BJ (cell line): ENCODE measurements at regions not wholly inside any gene's neighbourhood (a gene's known extent, or its start where the extent isn't known, plus 50 kb on each side); places are given as distances from the start of the nearest gene placed in this dataset.
A peak's percentile ranks its signal among the peaks of the same experiment; 100 is the strongest.

Experiments
- CTCF ChIA-PET: fragments of 350-600 bp; formaldehyde crosslinking; extraction: SDS; loops from one replicate; lab custom pipeline; 2021; ENCODE audit warnings: antibody characterized with exemption, inconsistent platforms; lab: Yijun Ruan, JAX
- POLR2A ChIA-PET: fragments of 300-600 bp; sonication (Branson Sonifier 250); formaldehyde crosslinking; extraction: SDS; loops from one replicate; lab custom pipeline; 2021; ENCODE audit warnings: antibody characterized with exemption; lab: Charles Lee
- DNase-seq: peaks from one replicate; pipeline ENCODE4 v3.0.0-alpha.2; 2011; ENCODE audit warnings: low read depth
- H3K27me3 ChIP-seq: 2 replicates; pipeline ENCODE4 v1.6.0; 2011; ENCODE audit warnings: low read length; ENCODE audit not compliant: control insufficient read depth, insufficient read depth
- H3K36me3 ChIP-seq: 2 replicates; pipeline ENCODE4 v1.5.1; 2011; ENCODE audit warnings: low read length; ENCODE audit not compliant: control insufficient read depth, insufficient read depth
- H3K4me3 ChIP-seq: 2 replicates; pipeline ENCODE4 v1.5.1; 2011; ENCODE audit warnings: low read depth, mild to moderate bottlenecking, control low read depth, low read length
- TF ChIP-seq, protein P1 (sequence below): IDR thresholded peaks from 2 replicates; pipeline ENCODE4 v1.5.1; 2011; ENCODE audit warnings: low read depth, mild to moderate bottlenecking, control low read depth, inconsistent platforms, low read length, moderate library complexity; ENCODE audit not compliant: insufficient read depth

DNA sequence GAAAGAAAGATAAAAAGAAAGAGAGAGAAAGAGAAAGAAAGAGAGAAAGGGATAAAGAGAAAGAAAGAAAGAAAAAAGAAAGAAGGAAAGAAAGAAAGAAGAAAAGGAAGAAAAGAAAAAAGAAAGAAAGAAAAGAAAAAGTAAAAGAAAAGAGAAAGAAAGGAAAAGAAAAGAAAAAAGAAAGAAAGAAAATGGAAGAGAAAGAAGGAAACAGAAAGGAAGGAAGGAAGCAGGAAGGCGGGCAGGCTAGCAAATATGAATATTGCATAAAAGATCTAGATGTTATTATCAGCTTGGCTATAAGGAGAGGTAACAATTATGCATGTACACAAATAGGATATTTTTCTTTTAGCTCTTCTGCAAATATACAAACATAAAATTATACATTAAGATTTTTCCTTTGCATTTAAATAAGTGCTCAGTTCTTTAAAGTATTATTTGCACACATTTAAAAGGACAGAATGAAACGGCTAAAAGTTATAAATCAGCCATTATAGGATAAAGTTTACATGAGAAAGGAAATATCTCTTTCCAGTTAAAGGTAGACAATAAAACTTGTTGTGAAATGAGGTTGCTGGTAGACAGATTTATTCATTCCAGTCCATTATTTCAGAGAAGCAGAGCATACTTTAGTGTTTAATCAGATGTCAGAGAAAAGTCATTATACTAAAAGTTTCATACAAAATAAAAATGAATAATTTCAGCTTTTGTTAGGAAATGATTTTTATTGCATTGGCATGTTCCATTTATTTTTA lies 511.4 kb downstream of the KCNJ3 start:
- CTCF ChIA-PET: no interaction called here

GRCh38 chr2:155203178-155203577 lies 504.7 kb downstream of the KCNJ3 start:
- POLR2A ChIA-PET: no interaction called here
- H3K4me3 ChIP-seq: no peak overlapping the region
- H3K36me3 ChIP-seq: no peaks in the 10 kb centered on the region
- CTCF ChIA-PET: no interaction called here
- TF ChIP-seq, protein P1, sequence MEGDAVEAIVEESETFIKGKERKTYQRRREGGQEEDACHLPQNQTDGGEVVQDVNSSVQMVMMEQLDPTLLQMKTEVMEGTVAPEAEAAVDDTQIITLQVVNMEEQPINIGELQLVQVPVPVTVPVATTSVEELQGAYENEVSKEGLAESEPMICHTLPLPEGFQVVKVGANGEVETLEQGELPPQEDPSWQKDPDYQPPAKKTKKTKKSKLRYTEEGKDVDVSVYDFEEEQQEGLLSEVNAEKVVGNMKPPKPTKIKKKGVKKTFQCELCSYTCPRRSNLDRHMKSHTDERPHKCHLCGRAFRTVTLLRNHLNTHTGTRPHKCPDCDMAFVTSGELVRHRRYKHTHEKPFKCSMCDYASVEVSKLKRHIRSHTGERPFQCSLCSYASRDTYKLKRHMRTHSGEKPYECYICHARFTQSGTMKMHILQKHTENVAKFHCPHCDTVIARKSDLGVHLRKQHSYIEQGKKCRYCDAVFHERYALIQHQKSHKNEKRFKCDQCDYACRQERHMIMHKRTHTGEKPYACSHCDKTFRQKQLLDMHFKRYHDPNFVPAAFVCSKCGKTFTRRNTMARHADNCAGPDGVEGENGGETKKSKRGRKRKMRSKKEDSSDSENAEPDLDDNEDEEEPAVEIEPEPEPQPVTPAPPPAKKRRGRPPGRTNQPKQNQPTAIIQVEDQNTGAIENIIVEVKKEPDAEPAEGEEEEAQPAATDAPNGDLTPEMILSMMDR: no peak
- no peak for DNase-seq
- H3K27me3 ChIP-seq: no peaks in the 10 kb centered on the region

More for the DNA sequence above, 511.4 kb downstream of the KCNJ3 start:
- DNase-seq: peak; percentile 33
- POLR2A ChIA-PET: no interaction called here
- Histone ChIP-seq H3K36me3 (no peaks in the 10 kb centered on the region), H3K4me3 (no peak overlapping the region), H3K27me3 (no peaks in the 10 kb centered on the region)
- TF ChIP-seq, protein P1: no peak

DNA sequence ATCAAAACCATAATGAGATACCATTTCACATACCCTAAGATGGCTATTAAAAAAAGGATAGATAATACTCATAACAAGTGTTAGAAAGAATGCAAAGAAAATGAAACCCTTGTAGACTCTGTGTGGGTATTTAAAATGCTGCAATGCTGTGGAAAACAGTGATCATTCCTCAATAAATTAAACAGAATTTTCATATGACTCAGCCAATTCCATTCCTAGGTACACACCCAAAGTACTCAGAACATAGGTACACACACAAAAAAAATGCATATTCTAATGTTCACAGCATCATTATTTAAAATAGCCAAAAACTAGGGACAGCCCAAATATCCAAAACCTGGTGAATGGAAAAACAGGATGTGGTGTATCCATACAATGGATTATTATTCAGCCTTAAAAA lies 502.3 kb downstream of the KCNJ3 start:
- TF ChIP-seq, protein P1: no peak
- CTCF ChIA-PET: no interaction called here
- H3K36me3 ChIP-seq: no peaks in the 10 kb centered on the region

DNA sequence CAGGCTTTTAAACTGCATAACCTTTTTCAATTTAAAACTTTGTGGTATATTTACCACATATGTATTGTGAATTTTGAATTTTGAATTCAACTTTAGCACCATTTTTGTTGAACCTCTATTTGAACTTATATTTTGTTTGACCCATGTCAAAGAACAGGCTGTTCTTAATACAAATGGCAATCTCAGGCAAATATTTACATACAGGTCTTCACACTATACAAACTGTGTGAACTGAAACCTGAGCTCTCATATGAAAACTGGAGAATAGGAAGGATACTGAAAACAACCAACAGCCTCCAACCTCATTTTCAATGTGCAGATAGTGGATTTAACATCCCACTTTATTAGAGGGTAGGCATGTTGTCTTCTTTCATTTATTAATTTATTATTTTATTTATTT lies 491.8 kb downstream of the KCNJ3 start:
- no peak for DNase-seq
- H3K27me3 ChIP-seq: no peaks in the 10 kb centered on the region
- H3K4me3 ChIP-seq: no peak overlapping the region
- TF ChIP-seq, protein P1: no peak
- CTCF ChIA-PET: no interaction called here
- POLR2A ChIA-PET: no interaction called here
- no peaks in the 10 kb centered on the region for H3K36me3 ChIP-seq

More for the DNA sequence above, 502.3 kb downstream of the KCNJ3 start:
- no peak for DNase-seq
- H3K4me3 ChIP-seq: no peak overlapping the region
- no peaks in the 10 kb centered on the region for H3K27me3 ChIP-seq
- POLR2A ChIA-PET: no interaction called here

GRCh38 chr2:155178921-155179320 lies 480.4 kb downstream of the KCNJ3 start:
- CTCF ChIA-PET: no interaction called here

More at GRCh38 chr2:155178921-155179320, 480.4 kb downstream of the KCNJ3 start:
- H3K36me3 ChIP-seq: no peaks in the 10 kb centered on the region
- no peak overlapping the region for H3K4me3 ChIP-seq
- no peaks in the 10 kb centered on the region for H3K27me3 ChIP-seq
- POLR2A ChIA-PET: no interaction called here
- TF ChIP-seq, protein P1: no peak
- no peak for DNase-seq
